Adipocyte (in vitro differentiated cells): ENCODE measurements at regions not wholly inside any gene's neighbourhood (a gene's known extent, or its start where the extent isn't known, plus 50 kb on each side); places are given as distances from the start of the nearest gene placed in this dataset.

Experiments used
- DNase-seq: peaks from one replicate; pipeline ENCODE4 v3.0.0-alpha.2; 2015; ENCODE audit warnings: low read depth
- H3K27me3 ChIP-seq: replicated peaks from 2 replicates; pipeline ENCODE4 v1.7.0; 2013; ENCODE audit warnings: mild to moderate bottlenecking, low read length, moderate library complexity; ENCODE audit not compliant: control insufficient read depth, insufficient read depth
- H3K36me3 ChIP-seq: 2 replicates; pipeline ENCODE4 v1.7.0; 2013; ENCODE audit warnings: low read length, mild to moderate bottlenecking, moderate library complexity; ENCODE audit not compliant: control insufficient read depth, insufficient read depth, severe bottlenecking
- H3K4me1 ChIP-seq: 2 replicates; pipeline ENCODE4 v1.7.0; 2013; ENCODE audit warnings: mild to moderate bottlenecking, low read length, moderate library complexity; ENCODE audit not compliant: control insufficient read depth, insufficient read depth
- H3K4me3 ChIP-seq: 2 replicates; pipeline ENCODE4 v1.7.0; 2013; ENCODE audit warnings: mild to moderate bottlenecking, low read length, moderate library complexity
- H3K9ac ChIP-seq: 2 replicates; pipeline ENCODE4 v1.7.0; 2013; ENCODE audit warnings: mild to moderate bottlenecking, low read length, moderate library complexity
- H3K9me3 ChIP-seq: 2 replicates; pipeline ENCODE4 v1.7.0; 2013; ENCODE audit warnings: mild to moderate bottlenecking, low read length, moderate library complexity; ENCODE audit not compliant: control insufficient read depth

DNA sequence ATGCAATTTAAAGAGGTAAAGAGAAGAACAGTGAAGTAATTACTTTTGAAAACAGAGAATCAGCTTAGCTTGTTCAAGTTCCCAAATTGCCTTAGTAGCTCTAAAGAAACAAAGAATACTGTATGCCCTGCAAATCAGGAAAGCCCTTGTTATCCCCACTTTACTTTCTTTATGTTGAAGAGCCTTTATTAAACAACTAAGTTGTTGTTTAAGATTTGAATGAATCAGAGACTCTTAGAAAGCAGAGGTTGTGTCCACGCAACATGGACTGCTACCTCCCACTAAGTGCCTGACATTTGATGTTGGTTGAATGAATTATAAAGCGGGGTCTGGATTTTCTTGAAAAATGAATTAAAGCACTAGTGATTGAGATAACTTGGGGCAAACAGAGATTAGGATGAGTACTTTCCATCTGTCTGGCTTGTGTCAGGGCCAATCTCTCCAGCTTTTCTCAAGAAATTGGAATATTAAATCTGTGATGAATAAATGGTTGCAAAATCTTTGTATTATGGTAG, 214.7 kb downstream of the POSTN start:
- Histone ChIP-seq H3K4me1 (peaks cover 23% of the 10 kb centered on the region), H3K9me3 (no peaks in the 10 kb centered on the region), H3K9ac (no peak overlapping the region), H3K27me3 (no peaks in the 10 kb centered on the region), H3K36me3 (no peaks in the 10 kb centered on the region), H3K4me3 (no peak overlapping the region)
- no peak for DNase-seq

GRCh38 chr13:37383046-37383445, 215.5 kb downstream of the POSTN start:
- DNase-seq, result peak; percentile 31
- H3K4me1 ChIP-seq, result peaks cover 23% of the 10 kb centered on the region
- H3K9ac ChIP-seq, result no peak overlapping the region
- H3K27me3 ChIP-seq, result no peaks in the 10 kb centered on the region
- no peaks in the 10 kb centered on the region for H3K36me3 ChIP-seq
- no peaks in the 10 kb centered on the region for H3K9me3 ChIP-seq
- H3K4me3 ChIP-seq, result no peak overlapping the region

DNA sequence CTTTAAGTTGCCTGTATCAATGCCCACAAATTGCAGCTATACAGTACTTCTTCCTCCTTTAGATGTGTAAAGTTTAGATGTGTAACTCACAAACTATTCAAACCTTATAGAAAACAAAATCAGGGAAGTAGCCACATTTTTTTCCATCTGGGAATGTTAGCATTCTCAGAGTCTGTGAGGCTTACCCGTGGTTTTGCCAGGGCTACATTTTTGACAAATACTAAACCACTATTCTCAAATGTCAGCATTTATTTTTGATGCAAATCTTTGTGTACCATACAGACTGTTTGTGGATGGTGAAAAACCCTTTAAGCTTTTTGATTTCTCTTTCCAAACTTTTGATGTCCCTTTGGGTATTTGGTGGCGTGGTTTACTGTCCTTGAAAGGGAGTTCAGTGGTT, 216.4 kb downstream of the POSTN start:
- DNase-seq, result peak; percentile 50
- H3K9ac ChIP-seq, result no peak overlapping the region
- peaks cover 23% of the 10 kb centered on the region for H3K4me1 ChIP-seq
- H3K9me3 ChIP-seq, result no peaks in the 10 kb centered on the region
- no peaks in the 10 kb centered on the region for H3K27me3 ChIP-seq
- no peaks in the 10 kb centered on the region for H3K36me3 ChIP-seq
- no peak overlapping the region for H3K4me3 ChIP-seq

DNA sequence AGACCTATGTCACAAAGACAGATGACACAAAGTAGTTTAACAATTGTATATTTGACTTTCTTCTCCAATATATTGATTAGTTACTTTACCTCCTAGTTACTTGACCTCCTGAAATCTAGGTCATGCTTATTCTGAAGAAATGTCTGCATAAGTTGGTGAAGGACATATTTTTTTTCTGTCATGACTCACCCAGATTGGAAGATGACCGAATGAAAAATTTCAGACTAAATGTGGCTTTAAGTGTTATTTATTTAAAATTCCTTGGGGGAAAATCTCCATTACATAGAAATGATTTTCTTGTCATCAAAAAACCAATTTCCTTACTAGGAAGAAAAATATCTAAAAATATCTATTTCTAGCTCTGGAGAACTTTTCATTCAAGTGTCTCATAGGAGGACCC, 217.1 kb downstream of the POSTN start:
- Histone ChIP-seq H3K27me3 (no peaks in the 10 kb centered on the region), H3K36me3 (no peaks in the 10 kb centered on the region), H3K9ac (no peak overlapping the region), H3K9me3 (peaks cover 4% of the 10 kb centered on the region), H3K4me1 (peaks cover 17% of the 10 kb centered on the region), H3K4me3 (no peak overlapping the region)
- DNase-seq, result peak; percentile 15

- Histone ChIP-seq H3K36me3 (no peaks in the 10 kb centered on the region), H3K4me3 (no peak overlapping the region), H3K9me3 (peaks cover 4% of the 10 kb centered on the region), H3K27me3 (no peaks in the 10 kb centered on the region), H3K4me1 (peaks cover 11% of the 10 kb centered on the region), H3K9ac (no peak overlapping the region)
- no peak for DNase-seq
Observed at GRCh38 chr13:37379841-37380240, 218.7 kb downstream of the POSTN start.

DNA sequence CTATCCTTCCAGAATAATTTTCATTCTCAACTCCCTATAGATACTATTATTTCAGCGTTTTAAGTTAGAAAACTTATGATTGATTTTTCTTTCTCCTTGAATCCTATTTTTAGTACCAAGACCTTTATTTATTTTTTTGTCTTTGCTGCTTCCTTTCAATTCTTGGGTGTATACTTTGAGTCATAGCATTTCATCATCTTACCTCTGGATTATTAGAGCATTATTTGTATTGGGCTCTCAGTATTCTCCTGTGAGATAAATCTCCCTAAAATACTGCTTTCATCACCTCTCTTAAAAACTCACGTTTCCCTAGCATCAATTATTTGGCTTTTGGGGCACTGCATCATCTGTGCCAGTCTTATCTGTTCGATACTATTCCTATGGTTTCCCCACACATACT, 222.8 kb downstream of the POSTN start:
- Histone ChIP-seq H3K9ac (no peak overlapping the region), H3K4me3 (no peak overlapping the region), H3K36me3 (no peaks in the 10 kb centered on the region)

DNA sequence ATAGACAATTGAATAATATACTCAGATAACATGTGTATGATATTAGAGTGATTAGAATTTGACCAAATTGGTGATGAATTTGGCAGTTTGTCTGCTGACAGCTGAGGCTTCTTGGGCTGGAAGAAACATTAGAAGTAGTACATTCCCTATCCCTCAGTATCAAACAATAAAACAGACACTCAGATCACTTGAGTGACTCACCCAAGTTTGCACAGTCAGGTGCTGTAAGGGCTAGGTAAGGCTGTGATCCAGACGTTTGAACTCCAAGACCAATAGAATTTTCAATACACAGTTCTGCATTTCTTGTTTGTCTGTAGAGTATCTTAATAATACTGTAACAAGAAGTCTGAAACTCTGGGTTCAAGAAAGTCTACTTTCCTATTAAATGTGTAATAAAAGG, 223.5 kb downstream of the POSTN start:
- H3K9ac ChIP-seq, result no peak overlapping the region
- DNase-seq, result no peak
- no peaks in the 10 kb centered on the region for H3K36me3 ChIP-seq
- H3K27me3 ChIP-seq, result no peaks in the 10 kb centered on the region
- no peak overlapping the region for H3K4me3 ChIP-seq
- H3K4me1 ChIP-seq, result no peaks in the 10 kb centered on the region
- peaks cover 4% of the 10 kb centered on the region for H3K9me3 ChIP-seq

More for the DNA sequence above, 222.8 kb downstream of the POSTN start:
- peak; percentile 22 for DNase-seq
- no peaks in the 10 kb centered on the region for H3K27me3 ChIP-seq
- no peaks in the 10 kb centered on the region for H3K4me1 ChIP-seq
- H3K9me3 ChIP-seq, result peaks cover 4% of the 10 kb centered on the region

GRCh38 chr13:37369616-37370015, 229.0 kb downstream of the POSTN start:
- DNase-seq, result peak; percentile 43
- H3K4me3 ChIP-seq, result no peak overlapping the region
- H3K4me1 ChIP-seq, result peaks cover 19% of the 10 kb centered on the region

GRCh38 chr13:37368501-37368900, 230.1 kb downstream of the POSTN start:
- Histone ChIP-seq H3K9ac (no peak overlapping the region), H3K36me3 (no peaks in the 10 kb centered on the region), H3K27me3 (no peaks in the 10 kb centered on the region), H3K4me3 (no peak overlapping the region), H3K9me3 (no peaks in the 10 kb centered on the region), H3K4me1 (peaks cover 23% of the 10 kb centered on the region)
- DNase-seq, result no peak

More at GRCh38 chr13:37369616-37370015, 229.0 kb downstream of the POSTN start:
- H3K36me3 ChIP-seq, result no peaks in the 10 kb centered on the region
- no peaks in the 10 kb centered on the region for H3K27me3 ChIP-seq
- H3K9me3 ChIP-seq, result no peaks in the 10 kb centered on the region
- H3K9ac ChIP-seq, result no peak overlapping the region

DNA sequence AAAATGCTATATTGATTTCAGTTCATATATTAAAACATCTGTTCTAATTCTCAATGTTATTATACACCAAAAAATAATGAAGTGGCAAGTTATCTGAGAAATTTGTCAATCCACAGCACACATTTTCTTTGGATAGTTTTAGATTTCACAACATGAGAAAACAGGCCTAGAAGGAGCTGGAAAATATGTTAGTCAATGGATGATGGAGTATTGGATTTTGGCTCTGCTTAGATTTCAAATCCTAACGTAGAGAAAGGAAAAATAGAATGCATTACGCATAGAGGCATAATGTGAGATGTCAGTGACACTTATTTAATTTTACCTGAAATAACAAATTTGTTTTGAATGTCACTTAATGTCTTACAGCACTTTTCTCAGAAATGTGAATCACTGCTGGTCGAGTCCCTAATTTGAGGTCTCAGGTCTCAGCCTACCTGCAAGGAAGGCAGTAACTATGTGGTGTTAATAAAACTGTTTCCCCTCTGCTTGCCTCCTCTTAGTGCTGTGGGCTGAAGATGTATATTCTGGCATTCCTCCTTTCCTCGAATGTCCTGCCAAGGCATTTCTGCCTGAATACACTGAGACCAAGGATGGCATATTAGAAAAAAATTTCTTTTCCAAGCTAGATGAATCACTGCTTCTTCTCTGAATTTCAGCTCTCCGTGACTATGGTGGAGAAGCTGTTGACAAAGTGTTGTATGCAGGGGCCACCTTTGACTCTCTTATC, 232.4 kb downstream of the POSTN start:
- Histone ChIP-seq H3K4me1 (peaks cover 23% of the 10 kb centered on the region), H3K9me3 (no peaks in the 10 kb centered on the region), H3K9ac (no peak overlapping the region), H3K27me3 (no peaks in the 10 kb centered on the region), H3K36me3 (no peaks in the 10 kb centered on the region), H3K4me3 (no peak overlapping the region)
- no peak for DNase-seq

GRCh38 chr13:37365496-37365895, 233.1 kb downstream of the POSTN start:
- peaks cover 23% of the 10 kb centered on the region for H3K4me1 ChIP-seq
- DNase-seq, result no peak
- no peak overlapping the region for H3K9ac ChIP-seq
- H3K9me3 ChIP-seq, result no peaks in the 10 kb centered on the region
- H3K36me3 ChIP-seq, result no peaks in the 10 kb centered on the region
- H3K27me3 ChIP-seq, result no peaks in the 10 kb centered on the region
- H3K4me3 ChIP-seq, result no peak overlapping the region

- Histone ChIP-seq H3K9me3 (no peaks in the 10 kb centered on the region), H3K4me1 (peaks cover 23% of the 10 kb centered on the region), H3K9ac (no peak overlapping the region), H3K27me3 (no peaks in the 10 kb centered on the region), H3K4me3 (no peak overlapping the region), H3K36me3 (no peaks in the 10 kb centered on the region)
- DNase-seq, result no peak
Observed at GRCh38 chr13:37364956-37365355, 233.6 kb downstream of the POSTN start.
